GM19455 (cell line): ENCODE measurements at regions not wholly inside any gene's neighbourhood (a gene's known extent, or its start where the extent isn't known, plus 50 kb on each side); places are given as distances from the start of the nearest gene placed in this dataset.

Experiments used
- ATAC-seq: cut with Tn5 transposase; IDR thresholded peaks from one replicate; pipeline ENCODE4 v1.9.1; 2021; ENCODE audit not compliant: unreplicated experiment

DNA sequence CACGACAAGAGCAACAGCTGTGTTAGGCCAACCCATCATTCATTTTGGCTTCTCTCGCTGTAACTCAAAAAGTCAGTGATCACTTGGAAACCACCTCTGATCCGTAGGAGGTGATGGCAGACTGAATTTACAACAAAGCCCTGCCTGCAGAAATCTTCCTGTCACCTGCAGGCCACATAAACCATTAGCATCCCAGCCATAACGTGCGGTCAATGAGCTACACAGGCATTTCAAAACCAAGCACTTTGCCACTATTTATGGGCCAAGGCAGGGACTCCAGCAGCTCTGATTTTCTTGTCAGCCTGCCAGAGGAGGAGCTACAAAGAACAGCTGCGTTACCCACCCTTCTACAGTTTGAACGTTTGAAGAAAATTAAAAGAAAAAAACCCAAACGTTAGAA is 228.1 kb upstream of the PPARGC1A start:
- ATAC-seq = no peak

- ATAC-seq = no peak
These were observed 226.3 kb upstream of the PPARGC1A start for GRCh38 chr4:24116107-24116506.

- no peak for ATAC-seq
These were observed 225.2 kb upstream of the PPARGC1A start for GRCh38 chr4:24114919-24115500.

- no peak for ATAC-seq
These were observed 224.6 kb upstream of the PPARGC1A start for GRCh38 chr4:24114444-24114843.

DNA sequence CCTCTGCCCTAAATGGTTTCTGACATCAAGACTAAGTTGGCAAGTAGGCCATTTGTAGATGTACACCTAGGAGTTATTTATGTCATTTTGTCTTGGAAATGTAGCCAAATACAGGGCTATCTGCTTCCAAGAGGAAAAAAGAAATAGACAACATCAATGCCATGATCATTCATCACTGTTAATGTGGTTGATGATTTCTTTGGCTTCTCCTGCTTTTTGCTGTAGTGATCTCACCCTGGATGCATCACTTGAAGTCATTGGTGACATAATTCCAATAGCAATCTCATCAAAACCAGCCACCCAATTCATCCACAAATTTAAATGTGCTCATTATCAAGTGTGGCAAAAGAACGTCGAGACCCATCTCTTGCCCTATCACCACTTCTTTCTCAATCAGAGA is 222.6 kb upstream of the PPARGC1A start:
- ATAC-seq = no peak

GRCh38 chr4:24108567-24108966 is 218.7 kb upstream of the PPARGC1A start:
- no peak for ATAC-seq

- ATAC-seq = no peak
These were observed 215.6 kb upstream of the PPARGC1A start for GRCh38 chr4:24105327-24106038.

GRCh38 chr4:24104158-24104565 is 214.3 kb upstream of the PPARGC1A start:
- ATAC-seq = no peak

GRCh38 chr4:24103434-24104157 is 213.7 kb upstream of the PPARGC1A start:
- ATAC-seq = no peak

DNA sequence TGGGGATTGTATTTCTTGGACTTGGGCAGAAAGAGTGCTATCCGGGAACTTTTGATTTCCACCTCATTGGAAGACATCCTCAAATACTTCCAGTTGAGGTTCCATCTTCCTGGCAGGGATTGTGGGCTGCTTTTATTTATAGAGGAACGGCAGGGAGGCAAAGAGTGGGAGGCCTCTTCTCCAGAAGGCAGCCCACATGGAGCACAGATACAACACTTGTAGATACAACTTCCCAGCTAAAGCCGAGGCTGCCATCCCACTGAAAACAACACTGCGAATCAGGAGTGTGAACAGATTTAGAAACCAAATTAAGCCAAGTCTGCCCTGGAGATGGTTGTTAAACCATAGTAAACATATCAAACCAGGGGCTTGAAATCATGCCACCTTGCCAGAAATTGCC is 212.8 kb upstream of the PPARGC1A start:
- ATAC-seq = no peak

GRCh38 chr4:24096603-24097002 is 206.8 kb upstream of the PPARGC1A start:
- no peak for ATAC-seq

GRCh38 chr4:24094726-24095125 is 204.9 kb upstream of the PPARGC1A start:
- no peak for ATAC-seq

DNA sequence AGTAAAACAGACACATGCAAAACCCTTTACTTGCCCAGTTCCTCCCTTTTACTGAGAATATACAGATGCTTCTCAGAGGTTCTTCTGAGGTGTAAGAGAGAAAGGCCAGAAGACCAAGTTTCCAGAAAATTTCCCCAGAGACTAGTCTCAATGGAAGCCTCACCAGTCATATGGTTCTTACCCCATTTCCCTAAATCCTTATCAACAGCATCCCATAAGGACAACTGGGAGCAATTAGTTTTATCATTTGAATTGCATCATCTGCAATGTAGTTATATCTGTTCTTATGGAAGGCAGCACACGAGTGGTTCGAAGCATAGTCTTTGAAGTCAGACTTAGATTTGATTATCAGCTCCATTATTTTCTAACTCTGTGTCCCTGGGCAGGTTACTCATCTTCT is 203.6 kb upstream of the PPARGC1A start:
- no peak for ATAC-seq

DNA sequence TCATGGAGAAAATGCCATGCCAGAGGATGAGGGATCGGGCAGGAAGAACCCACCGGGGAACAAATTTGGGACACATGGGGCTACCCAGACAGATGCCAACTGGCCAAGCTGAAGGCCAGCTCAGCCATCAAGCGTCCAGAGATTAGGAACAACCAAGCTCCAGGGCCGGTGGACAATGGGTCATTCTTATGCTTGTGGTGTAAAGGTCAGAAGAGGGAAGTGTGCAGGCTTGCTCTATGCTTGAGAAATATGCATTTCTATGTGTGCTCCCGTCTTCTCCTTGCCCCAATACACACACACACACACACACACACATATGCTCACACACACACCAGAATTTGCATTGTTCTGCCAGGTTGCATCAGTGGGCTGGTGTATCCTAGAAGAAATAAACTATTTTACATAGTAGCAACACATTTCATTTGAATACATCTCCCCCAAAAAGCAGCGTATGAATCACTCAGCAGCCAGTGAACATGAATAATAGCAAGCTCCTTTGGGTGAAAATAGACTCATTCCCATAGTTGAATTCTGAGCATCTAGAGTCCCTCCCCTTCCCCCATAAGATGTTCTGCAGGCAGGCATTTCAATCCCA is 201.9 kb upstream of the PPARGC1A start:
- ATAC-seq = no peak

DNA sequence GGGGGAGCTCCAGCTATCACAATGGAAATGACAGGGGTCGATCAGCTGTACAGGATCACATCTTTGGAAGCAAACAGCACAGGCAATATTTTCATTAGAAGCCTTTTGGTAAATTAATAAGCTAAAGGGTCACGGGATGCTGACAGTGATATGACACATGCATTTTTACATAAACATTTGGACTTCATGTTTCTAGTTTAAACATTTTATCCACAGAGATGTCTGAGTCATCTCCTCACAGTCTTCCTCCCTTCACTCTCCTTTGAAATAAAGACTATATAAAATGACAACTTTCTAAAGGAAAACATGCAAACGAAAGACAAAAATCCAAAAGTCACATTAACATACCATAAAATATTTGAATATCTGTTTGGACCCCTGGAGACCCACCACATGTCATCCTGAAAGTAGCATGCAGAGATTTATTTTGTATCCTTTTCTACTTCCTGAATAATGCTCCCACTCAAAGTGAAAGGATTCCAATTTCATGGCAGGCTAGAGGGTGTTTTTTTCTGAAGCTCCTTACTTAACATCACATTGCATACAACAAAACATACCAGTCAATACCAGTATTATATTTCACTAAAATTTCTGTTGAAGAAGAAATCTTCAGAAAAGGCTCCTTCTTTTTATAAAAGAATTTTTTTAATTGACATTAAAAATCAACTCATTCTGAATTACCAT is 200.1 kb upstream of the PPARGC1A start:
- ATAC-seq = no peak

DNA sequence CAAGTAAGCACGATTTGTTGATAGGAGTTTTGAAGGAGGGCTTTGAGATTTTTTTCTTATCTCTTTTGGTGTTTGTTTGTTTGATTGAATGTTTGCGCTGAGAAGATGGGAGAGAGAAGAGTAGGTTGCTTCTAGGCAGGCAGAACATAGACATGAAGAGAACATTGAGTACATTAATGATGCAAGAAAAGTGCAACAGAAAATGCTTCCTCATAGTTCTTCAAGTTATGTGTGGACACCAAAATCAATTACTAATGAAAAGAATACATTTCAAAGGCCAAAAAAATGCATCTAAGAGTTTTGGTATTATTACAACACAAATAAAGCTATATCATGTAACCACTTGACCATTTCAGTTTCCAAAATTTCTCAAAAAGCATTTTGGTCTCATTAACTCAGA is 191.0 kb upstream of the PPARGC1A start:
- ATAC-seq = no peak

DNA sequence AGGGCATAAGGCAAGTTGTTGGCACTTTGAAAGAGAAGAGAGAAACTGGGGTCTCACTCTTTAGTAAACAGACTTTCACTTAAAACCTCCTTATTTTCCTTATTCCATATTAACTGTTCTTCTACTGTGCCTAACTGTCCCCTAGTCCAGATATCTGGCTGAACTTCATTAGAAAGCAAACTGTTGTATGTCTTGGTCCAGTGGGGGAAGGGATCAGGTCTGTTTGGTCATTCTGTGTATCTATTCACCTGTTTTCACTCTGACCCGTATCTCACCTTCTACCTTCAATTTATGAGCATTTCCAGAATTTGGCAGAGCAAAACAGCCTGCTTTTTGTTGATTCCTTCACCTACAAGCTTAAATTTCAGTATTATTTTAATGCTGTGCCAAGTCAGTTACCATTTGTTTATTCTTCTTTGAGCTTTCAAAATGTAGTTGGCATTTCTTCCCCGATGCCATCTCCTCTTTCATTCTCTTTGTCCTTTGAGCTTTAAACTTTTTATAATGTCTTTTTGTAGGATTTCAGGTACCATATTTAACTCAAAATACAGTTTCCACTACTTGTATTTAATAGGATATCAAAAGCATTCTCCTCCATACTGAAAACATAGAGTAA is 188.6 kb upstream of the PPARGC1A start:
- no peak for ATAC-seq

- ATAC-seq = no peak
These were observed 187.0 kb upstream of the PPARGC1A start for GRCh38 chr4:24076811-24077210.

GRCh38 chr4:24073948-24074347 is 184.1 kb upstream of the PPARGC1A start:
- ATAC-seq = no peak

- ATAC-seq = no peak
These were observed 181.9 kb upstream of the PPARGC1A start for GRCh38 chr4:24071612-24072372.
